Dermis blood vessel endothelial cell (primary cell): ENCODE measurements at regions not wholly inside any gene's neighbourhood (a gene's known extent, or its start where the extent isn't known, plus 50 kb on each side); places are given as distances from the start of the nearest gene placed in this dataset.

Experiments
- DNase-seq: peaks from one replicate; pipeline ENCODE4 v3.0.0; 2010

DNA sequence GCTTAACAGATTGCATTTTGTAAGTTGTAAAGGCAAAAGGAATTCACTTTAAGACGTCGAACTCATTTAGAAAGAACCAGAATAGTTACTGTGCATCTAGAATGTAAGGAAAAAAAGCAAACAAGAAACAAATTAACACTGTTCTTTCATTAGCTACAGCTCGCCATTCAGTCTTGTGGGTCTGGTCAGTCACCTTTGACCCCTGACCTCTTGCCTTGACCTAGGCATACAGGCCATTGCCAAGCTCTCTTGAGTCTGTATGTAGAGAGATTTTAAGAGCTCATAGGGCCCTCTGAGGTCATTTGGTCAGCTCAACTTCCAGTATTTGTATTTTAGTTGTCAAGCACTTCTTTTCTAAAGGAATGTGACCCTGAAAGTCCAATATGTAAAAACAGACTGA, 318.7 kb downstream of the DHX35 start:
- no peak for DNase-seq

DNA sequence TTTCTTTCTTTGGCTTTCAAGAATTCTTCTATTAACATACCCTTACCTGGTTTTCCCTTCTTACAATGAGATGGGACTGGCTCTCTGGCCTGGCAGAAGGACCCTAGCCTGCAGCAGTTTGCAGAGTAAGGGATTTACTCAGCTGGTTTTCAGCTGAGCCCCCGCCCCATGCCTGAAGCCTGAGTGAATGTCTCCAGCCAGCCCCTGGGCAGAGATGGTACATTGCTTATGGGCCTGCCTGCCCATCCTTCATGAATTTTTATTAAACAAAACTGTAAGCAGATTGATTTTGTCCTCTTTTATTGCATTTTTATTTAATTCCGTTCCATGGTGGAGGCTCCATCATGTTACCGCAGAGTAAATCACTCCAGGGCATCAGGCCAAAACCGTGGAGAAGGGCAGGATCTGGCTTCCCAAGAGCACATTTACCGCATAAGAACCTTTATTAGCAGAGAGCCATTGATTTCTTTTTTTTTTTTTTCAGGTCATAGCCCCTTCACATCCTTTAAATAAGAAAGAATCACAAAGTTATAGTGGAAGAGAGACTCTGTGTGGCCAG, 316.2 kb downstream of the DHX35 start:
- no peak for DNase-seq

DNA sequence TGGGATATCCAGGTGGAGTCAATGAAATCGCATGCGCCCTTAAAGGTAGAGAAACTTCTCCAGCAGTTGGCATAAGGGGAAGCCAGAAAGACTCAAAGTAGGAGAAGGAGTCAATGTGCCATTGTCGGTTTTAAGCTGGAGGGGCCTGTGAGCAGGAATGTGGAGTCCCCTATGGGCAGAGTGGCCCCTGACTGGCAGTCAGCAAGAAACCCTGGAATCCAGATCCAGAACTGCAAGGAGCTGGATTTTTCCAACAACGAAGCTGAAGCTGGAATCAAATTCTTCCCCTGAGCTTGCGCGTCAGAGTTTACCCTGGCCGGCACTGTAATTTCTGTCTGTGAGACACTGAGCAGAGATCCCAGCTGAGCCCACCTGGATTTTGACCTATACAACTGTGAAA, 315.0 kb downstream of the DHX35 start:
- no peak for DNase-seq

DNA sequence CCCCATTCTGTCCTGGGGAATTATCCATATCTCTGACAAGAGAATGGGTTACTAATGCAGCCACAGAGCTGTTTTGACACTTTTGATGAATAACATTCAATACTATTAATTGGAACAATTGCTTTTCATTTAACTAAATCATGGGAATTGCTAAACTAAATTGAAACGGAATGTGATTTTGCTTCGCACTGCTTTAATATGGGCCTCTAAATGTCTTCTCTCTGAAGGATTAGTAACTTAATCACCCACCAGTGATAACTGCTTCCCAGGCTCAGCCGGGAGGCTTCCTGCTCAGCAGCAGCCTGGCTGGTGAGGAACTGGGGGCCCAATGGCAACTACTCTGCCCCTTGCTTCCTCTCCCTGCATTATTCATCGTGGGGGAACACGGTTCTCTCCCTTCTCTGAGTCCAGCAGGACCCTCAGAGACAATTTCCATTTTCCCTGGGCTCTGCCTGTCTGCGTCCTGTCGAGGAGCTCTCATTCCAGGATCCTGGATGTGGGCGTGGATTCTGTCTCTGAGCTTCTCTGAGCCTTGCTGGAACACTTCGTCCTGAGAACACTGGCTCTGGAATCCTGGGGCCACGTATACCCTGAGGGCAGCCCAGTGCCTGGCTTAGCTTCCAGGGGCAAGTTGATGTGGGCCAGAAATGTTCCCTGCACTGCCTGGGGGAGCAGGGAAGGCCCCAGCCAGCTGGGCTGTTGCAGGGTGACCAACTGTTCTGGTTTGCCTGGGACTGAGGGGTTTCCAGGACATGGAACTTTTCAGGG, 308.9 kb downstream of the DHX35 start:
- no peak for DNase-seq

DNA sequence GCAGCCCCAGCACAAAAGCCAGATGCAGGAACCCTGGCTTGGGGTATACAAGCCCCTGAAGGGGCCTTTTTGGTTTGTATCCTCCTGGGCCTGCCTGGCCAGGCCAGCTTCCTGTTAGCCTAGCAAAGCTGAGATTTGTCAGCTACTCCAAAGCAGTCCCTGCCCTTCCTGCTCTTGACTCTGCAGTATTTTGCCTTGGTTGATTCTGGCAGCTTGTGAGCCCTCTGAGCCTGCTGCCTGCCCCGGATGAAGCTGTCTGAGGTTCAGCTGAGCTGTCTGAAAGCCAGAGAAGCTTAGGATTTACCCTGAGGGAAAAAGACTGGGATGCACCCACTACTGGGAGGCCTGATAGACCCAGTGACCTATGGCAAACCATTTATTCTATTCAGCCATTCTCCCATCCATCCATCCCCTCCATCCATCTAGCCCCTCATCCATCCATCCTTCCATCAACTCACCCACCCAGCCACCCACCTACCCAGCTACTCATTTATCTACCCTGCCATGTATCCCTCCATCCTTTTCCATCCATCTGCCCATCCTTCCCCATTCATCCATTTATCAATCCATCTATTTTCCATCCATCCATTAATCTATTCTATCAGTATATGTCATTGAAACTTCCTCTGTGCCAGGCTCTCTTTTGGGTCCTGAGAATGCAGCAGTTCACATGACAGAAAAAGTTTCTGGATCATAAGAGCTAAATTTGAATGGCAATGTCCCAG, 307.5 kb downstream of the DHX35 start:
- peak; percentile 4 for DNase-seq

DNA sequence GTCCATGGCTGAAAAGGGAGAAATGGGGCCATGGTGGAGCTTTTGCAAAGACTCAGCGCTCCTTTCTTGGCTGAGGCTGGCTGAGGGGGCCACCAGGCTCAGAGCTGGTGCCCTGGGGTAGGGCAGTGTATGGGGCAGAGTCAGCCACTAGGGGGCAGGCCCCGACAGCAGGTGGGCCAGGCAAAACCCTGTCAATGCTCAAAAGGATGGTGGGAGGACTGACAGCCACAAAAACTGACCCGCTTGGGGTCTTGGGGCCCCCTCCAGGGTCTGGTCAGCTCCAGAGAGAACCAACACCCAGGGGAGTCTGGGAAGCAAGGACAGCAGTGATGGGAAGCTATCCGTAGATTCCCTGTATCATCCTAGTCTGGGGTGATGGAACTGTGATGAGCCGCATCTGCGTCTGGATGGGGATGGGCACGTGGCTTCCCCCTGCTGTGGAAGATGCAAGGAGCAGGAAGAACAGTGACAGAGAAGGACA, 306.9 kb downstream of the DHX35 start:
- peak; percentile 75 for DNase-seq

DNA sequence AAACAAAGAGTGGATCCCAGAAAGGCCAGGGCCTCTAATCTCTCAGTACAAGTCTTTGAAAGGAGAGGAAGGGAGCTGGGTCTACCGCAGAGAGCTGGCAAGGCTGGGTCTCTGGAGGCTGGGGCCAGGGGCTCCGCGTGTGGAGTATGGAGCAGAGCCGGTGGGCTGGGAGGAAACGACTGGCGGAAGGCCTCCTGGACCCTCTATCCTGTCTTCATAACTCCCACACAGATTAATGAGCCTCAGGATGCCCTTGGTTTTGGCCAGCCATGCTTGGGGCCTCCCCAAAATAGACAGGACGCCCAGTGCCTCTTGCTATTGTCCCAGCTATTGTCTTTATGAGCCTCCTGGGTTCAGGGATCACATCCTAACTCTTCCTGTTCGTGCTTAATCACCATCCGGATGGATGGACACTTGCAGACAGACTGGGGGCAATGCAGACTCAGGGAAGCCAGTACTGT, 306.4 kb downstream of the DHX35 start:
- DNase-seq, result peak; percentile 66

DNA sequence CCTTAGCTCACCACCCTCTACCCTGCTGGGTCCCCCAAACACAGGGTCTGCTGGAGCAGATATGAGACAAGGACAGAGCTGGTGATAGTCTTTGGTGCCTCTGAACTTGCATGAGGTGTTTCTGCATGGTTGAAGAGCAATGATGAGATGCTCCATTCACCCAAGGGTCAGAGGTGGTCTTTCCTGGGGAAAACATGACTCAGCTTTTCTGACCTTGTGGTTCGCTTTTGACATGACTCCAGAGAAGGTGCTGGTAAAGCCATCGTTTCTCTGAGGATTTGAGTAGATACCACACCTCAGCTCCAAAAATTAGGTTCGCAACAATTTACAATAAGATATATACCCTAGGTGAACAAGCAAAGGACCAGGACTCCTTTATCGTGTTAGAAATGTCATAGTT, 304.8 kb downstream of the DHX35 start:
- no peak for DNase-seq

DNA sequence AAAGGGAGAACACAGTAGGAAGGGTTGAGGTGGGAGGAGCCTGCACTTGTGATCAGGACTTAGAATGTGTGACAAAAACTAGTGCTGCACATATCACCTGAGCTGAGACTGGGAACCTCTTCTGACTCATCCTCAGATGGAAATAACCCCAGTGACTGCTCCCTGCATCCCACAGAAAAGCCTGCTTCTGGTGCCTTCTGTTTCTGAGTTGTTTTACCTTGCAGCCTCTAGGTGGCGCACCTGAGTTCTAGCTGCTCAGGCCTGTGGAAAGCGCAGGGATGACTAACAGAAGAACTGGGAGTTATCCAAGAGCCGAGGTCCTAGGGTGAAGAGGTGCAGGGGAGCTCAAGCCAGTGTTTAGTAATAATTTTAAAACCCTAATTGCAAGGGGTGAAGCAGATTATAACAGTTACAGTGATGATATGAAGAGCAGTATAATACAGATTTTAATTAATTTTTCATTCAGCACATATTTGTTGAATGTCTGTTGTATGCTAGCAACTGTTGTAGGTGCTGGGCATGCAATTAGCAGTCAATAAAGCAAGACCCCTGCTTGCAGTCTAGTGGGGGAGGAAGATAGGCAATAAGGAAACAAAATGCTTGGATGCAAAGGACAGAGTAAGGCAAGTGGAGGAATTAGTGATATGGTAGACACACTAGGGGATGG, 302.5 kb downstream of the DHX35 start:
- peak; percentile 88 for DNase-seq

DNA sequence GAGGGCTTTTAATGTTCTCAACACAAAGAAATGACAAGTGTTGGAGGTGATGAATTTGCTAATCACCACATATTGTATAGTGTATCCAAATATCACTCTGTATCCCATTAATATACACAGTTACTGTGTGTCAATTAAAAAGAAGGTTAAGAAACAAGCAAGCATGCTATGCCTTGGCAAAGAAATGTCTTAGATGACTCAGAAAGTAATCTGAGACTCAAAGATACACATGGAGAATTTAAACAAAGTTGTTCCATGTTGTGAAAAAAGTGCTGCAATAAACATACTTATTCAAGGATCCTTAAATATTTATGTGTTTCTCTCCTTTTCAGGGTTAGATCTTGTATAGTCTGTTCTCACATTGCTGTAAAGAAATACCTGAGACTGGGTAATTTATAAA, 300.9 kb downstream of the DHX35 start:
- DNase-seq, result no peak

DNA sequence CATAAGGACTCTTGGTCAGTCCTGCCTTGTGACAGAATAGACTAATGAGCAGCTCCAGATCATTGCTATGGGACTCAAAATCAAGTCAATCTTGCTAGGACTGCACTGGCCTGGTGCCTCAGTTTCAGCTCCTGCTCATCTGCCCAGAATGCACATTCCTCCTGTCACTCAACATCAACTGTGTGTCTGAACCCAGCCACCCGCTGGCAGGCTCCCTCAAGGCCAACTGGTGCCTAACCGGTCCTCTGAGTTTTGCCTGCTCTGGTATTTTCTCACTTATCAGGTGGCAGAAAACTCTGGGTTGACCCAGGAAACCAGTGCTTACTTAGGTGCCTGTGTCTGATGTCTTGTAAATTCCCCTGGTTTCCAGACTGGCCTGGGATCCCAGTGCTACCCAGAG, 297.7 kb downstream of the DHX35 start:
- no peak for DNase-seq

DNA sequence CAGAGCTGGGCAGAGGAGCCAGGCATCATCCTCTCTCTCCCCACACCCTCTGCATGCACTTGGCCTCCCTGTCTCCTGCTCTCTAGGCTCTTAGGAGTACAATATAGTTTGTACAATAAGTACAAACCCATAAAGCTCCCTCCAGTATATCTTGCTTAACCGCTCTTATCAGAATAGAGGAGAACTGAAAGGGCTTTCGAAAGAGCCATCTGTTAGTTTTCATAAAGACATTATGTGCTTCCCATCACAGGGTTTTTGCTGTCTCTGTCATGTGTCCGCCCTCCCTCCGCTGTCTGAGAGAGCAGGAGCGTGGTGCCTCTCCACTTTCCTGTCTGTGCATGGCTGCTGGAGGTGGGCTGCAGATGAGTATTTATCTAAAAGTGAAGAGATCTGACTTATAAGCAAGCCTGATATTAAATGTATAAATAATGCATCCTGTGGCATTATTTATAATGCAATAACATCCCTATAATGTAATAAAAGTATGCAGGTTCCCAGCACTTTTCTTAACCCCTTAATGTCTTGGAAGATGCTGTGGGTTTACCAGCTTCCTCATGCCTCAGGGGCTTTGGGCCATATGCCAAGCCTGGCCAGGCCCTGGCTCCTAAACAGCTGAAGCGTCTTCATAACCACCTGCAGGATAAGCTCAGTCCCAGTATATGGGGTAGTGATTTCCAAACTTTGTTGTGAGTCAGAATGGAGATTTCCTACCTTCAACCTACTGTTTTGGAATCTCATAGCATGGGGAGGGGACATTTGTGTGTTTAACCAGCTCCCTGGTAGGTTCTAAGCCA, 297.1 kb downstream of the DHX35 start:
- DNase-seq, result no peak

DNA sequence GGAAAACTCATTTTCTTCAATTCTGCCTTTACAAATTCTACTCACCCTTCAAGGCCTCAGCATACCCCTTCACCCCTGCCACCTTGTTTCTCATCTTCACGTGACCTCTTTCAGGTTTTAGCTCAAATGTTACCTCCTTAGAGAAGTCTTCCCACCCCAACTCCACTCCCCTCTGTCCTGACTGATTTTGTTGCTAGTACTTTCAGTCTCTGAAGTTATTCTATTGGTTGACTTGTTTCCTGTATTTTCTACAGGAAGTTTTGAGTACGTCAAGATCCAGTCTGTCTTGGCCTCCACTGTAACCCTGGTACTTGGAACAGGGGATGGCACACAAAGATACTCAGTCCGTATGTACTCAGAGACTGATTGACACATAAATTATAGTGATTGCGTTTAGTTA, 296.1 kb downstream of the DHX35 start:
- no peak for DNase-seq

DNA sequence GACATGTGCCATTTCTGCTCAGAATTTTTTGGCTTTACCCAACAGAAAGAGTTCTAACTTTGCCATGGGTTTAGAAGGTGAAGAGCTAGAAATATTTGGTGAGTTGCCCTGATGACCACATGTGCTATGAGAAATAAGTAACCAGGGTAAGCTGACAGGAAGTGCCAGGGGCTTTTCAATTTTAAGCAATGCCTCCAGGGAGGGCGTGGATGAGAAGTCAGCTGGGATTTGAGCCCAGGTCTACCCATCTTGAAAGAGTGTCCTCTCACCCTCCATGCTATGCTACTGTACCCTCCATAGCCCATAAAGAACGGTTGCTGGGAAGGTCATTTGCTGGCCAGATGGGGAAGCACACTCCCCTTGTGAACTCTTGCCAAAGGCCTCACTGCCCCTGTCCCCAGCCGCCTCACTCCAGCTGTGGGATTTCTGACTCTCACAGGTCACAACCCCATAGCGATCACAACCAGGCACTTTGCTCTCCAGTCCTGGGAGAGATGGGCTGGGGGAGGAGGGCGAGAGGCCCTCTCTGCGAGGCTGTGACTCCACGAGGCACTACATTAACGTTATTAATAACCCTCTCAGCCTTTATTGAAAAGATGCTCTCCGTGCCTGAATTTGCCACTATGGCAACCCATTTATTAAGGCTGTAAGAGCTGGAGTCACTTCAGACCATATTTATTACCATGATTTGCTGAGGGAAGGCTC, 291.1 kb downstream of the DHX35 start:
- no peak for DNase-seq

DNA sequence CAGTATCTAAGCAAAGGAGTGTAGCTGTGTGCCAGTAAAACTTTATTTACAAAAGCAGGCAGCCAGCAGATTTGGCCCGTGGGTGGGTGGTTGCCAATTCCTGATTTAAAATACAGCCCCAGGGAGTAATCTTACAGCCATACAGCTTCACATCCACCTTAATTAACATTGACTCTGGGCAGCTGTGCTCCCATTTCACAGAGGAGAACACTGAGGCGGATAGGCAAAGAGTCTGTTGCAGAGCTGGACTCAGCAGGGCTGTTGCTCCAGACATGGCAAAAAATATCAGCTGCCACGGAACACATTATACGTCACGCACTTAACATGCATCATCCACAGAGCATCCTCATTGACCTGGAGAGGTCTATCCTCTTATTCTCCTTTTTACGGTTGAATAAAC, 289.9 kb downstream of the DHX35 start:
- no peak for DNase-seq

DNA sequence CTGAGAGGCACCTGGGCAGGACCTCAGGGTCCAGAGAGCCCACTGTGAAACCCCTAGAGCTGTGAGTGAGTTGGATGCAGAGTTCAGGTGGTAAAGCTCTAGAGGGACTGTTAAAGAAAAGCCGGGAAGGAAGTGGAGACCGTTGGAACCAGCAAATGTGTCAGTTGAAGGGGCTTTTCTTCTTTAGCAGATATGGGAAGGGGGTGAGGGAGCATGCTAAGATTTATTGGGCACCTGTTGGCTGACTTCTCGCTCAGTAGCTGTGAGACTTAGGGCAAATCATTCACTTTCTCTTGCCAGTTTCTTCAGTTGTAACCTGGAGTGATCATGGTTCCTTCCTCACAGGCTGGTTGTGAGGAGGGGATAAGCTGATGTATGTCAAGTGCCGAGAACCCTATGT, 287.7 kb downstream of the DHX35 start:
- no peak for DNase-seq

DNA sequence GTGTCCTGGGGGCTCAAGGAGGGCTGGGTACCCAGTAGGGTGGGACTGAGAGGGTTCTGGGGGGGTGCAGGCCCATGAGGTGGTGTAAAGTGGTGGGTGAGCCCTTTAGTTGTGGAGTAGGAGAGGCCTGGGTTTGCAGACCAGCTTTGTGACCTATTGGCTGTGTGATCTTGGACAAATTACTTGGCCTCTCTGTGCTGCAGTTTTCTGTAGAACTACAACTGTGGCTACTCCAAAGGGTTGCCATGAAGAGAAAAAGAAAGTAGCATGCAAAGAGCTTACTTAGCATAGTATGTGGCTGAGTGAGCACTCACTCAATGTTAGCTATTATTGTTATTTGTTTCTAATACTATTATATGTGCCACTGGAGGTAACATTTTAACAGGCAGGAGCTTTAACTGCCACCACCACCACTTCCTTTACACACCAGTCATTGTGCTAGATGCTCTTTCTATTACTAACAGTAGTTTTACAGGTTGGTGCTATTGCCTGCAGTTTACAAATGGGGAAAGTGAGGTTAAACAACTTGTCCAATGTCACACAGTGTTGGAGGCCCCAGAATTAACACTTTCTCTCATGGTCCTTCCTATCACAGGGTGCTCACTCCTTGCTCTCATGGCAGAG, 286.8 kb downstream of the DHX35 start:
- DNase-seq, result no peak

DNA sequence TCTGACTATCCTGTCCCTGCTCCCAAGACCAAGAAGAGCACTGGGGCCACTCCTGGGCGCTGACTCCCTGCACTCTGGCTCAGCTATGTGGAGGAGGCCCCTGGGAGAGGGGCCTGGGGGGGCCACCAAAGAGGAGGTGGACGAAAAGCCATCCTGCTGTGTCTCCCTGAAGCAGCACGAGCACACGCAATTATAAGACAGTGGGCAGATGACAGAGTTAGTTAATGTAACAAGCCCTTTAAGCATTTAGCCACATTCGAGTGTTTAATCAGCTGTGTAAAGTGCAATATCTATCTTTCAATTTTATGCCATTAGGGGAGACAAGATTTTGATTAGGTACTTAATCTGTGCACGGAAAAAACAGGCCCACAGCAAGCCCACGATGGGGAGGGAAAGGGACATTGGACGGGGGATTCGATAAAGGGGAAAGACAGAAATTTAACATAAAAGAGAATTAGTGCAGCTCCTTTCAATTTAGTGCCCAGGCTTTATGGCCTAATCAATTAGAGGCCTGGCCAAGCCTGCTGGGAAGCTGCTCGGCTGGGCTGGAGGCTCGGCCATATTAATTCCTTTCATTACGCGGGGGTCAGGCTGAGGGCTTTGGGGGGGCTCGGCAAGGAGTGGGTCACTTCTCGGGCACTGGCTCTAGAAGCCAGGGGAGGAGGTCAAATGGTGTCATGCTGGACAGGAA, 286.2 kb downstream of the DHX35 start:
- no peak for DNase-seq

DNA sequence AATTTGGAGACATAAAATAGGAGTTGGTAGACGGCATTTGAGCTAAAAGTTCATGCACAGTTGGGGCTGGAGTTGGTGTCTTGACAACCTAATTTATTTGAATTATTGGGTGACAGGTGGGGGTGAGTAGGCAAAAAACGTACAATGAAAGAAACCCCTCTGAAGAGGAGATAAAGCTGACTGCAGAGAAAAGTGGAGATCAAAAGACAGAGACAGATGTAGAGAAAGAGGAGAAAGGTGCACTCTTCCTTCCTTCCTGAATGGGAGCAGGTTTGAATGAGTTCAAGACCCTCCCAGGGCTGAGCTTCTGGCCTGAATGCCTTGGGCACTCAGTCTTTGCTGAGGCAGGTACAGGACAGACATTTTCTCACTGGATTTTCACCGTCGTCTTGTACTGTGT, 284.3 kb downstream of the DHX35 start:
- no peak for DNase-seq

DNA sequence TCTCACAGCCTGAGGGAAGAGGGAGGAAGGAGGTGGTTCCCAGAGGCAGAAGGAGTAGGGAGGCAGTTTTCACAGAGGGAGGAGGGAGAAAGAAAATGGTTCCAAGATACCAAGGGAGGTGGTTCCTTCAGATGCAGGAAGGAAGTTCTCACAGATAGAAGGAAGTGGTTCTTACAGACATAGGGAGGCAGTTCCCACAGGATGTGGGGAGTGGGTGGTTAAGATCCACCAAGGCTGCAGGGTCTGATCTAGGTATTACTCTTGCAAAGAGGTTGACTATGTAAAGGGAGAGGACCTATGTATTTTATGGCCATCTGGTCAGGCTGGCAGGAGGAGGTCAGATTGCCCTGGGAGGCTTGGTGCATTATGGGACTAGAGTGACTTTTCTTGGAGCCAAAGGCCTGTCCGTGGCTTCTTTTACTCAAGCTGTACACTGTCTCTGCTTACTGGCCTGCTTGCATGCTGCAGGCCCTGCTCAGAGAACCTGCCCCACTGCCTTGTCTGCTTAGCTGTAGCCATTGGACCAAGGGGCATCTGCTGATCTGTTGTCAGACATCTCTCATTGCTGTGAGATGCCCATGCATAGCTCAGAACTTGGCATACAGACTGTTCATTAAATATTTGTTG, 283.7 kb downstream of the DHX35 start:
- no peak for DNase-seq
